Subcutaneous abdominal adipose tissue (tissue), 5 donors: ENCODE measurements at regions not wholly inside any gene's neighbourhood (a gene's known extent, or its start where the extent isn't known, plus 50 kb on each side); places are given as distances from the start of the nearest gene placed in this dataset.

Source experiments
- H3K27ac ChIP-seq: one replicate; pipeline ENCODE4 v1.7.0; 2013; ENCODE audit warnings: low read depth, mild to moderate bottlenecking, inconsistent platforms, low read length, moderate library complexity
- H3K27me3 ChIP-seq, 5 donors: one replicate each; pipeline ENCODE4 v1.7.0; 2013; ENCODE audit warnings: low read length in 5 of 5, inconsistent platforms in 1 of 5; ENCODE audit not compliant: control insufficient read depth in 5 of 5, insufficient read depth in 4 of 5
- H3K36me3 ChIP-seq, 5 donors: one replicate each; pipeline ENCODE4 v1.7.0; 2013; ENCODE audit warnings: low read length in 5 of 5; ENCODE audit not compliant: control insufficient read depth in 5 of 5, insufficient read depth in 5 of 5
- H3K4me1 ChIP-seq, 5 donors: one replicate each; pipeline ENCODE4 v1.7.0; 2013; ENCODE audit warnings: low read length in 5 of 5, mild to moderate bottlenecking in 3 of 5, moderate library complexity in 1 of 5; ENCODE audit not compliant: control insufficient read depth in 5 of 5, insufficient read depth in 5 of 5
- H3K4me3 ChIP-seq, 5 donors: one replicate each; pipeline ENCODE4 v1.7.0; 2013; ENCODE audit warnings: low read length in 5 of 5, low read depth in 1 of 5
- H3K9ac ChIP-seq, 5 donors: one replicate each; pipeline ENCODE4 v1.7.0; 2013; ENCODE audit warnings: low read length in 5 of 5, mild to moderate bottlenecking in 4 of 5, moderate library complexity in 3 of 5
- H3K9me3 ChIP-seq, 5 donors: one replicate each; pipeline ENCODE4 v1.7.0; 2013; ENCODE audit warnings: low read length in 5 of 5; ENCODE audit not compliant: control insufficient read depth in 5 of 5
- donor health status: healthy.
- donor health status: healthy.
- donor health status: healthy.
- donor health status: healthy.
- donor health status: healthy.

DNA sequence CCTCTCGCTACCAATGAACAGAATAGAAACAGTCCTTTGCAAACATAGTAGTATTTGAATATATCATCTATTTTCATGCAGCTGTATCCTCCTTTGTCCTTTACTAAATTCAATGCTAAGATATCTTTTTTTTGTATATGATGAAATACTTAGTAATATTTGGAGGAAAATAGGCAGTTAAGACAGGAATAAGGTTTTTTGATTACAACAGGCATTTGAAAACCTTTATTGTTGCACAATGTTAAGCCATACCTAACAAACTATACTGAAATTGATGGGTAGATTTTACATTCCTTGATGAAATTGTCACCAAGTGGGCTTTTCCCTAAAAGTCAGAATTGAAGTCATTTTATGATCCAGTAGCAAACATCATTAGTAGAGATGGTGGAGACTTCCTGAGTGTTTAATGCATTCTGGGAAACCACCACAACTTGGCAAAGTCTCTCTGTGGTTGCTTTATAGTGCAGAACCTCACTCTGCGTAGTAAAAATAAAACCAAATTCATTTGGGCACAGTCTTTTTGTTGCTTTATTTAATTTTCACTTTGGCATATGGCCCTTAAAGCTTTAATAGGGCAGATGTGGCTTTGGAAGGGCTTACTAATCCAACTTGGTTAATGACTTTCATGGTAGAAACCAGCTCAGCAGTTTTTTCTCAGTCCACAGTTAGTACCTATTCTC, 216.0 kb downstream of the DIPK2A start:
- no peak overlapping the region for H3K4me3 ChIP-seq
- peaks cover 0 to 4% (median 0%) of the 10 kb centered on the region in 5 donors for H3K36me3 ChIP-seq
- H3K9ac ChIP-seq, result no peak overlapping the region

DNA sequence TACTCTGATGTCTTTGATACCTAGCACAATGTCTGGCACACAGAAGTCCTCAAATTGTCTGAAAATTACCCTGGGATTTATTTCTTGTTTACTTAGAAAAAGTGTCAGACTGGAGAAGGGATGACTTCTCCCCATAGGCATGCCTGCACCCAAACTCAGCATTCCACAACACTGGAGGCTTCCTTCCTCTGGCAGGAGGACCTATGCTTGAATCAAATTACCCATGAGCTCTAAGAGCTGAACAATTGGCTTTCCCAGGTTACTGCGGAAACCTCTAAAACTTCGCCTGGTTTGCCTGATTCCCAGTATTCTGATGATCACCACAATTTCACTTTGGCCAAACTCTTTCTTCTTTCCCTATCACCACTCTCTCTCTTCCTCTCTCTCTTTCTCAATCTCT, 217.4 kb downstream of the DIPK2A start:
- no peaks in the 10 kb centered on the region for H3K4me1 ChIP-seq
- peaks cover 0 to 4% (median 0%) of the 10 kb centered on the region in 5 donors for H3K36me3 ChIP-seq

More for the DNA sequence above, 216.0 kb downstream of the DIPK2A start:
- H3K9me3 ChIP-seq, result peaks cover 6 to 20% (median 14%) of the 10 kb centered on the region in 5 donors
- no peak overlapping the region for H3K27ac ChIP-seq
- H3K4me1 ChIP-seq, result no peaks in the 10 kb centered on the region
- no peaks in the 10 kb centered on the region for H3K27me3 ChIP-seq

DNA sequence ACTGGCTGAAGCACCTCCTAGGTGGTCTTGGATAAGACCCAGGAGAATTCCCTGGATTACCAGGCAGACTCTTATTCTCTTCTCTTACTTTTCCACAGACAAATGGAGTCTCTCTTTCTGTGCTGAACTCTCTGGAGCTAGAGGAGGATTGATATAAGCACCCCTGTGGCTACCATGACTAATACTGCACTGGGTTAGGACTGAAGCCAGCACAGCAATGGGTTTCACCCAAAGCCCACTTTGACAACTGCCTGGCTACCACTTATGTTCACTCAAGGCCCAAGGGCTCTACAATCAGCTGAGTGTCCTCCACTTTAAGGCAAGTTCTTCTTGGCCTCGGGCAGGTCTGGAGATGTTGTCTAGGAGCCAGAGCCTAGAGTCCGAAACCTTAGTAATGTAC, 225.5 kb downstream of the DIPK2A start:
- no peak overlapping the region for H3K27ac ChIP-seq
- H3K9ac ChIP-seq, result no peak overlapping the region
- H3K4me1 ChIP-seq, result no peaks in the 10 kb centered on the region
- H3K4me3 ChIP-seq, result no peak overlapping the region
- peaks cover 3 to 26% (median 17%) of the 10 kb centered on the region in 5 donors for H3K9me3 ChIP-seq
- H3K27me3 ChIP-seq, result no peaks in the 10 kb centered on the region
- H3K36me3 ChIP-seq, result no peaks in the 10 kb centered on the region

More for the DNA sequence above, 217.4 kb downstream of the DIPK2A start:
- Histone ChIP-seq H3K9me3 (peaks cover 6 to 28% (median 15%) of the 10 kb centered on the region in 5 donors), H3K4me3 (no peak overlapping the region), H3K27ac (no peak overlapping the region), H3K27me3 (no peaks in the 10 kb centered on the region), H3K9ac (no peak overlapping the region)

DNA sequence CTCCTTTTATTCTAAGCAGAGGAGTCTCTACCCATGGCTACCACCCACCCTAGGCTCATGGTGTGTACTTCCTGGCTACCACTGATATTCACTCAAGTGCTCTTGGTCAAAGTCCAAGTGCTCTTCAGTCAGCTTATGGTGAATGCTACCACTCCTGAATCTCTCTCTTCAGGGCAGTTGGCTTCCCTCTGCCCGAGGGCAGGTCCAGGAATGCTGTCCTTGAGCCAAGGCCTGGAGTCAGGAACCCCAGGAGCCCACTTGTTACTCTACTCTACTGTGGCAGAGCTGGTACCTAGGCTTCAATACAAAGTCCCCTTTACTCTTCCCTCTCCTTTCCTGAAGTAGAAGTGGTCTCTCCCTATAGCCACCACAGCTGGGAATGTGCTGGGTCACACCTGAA, 226.0 kb downstream of the DIPK2A start:
- Histone ChIP-seq H3K9ac (no peak overlapping the region), H3K27me3 (no peaks in the 10 kb centered on the region), H3K27ac (no peak overlapping the region), H3K36me3 (no peaks in the 10 kb centered on the region), H3K9me3 (peaks cover 3 to 24% (median 17%) of the 10 kb centered on the region in 5 donors), H3K4me1 (no peaks in the 10 kb centered on the region), H3K4me3 (no peak overlapping the region)

DNA sequence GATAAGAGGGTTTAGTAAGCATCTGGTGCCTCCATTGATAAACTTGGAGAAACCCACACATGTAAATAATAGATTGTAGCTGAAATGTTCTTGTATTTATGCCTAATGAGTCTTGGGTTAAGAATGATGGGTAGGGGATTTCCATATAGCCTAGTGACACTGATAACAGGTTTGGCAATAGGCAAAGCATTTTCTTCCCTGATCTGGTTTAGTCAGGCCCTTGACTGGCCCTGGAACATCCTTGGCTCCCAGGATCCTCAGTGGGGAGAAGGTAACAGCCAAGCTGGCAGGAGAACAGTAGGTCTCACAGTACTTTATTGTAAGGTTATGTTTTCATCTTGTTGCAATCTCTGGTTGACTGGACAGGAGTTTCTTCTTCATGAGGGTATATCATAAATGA, 228.4 kb downstream of the DIPK2A start:
- H3K27ac ChIP-seq, result no peak overlapping the region
- H3K9ac ChIP-seq, result no peak overlapping the region
- H3K27me3 ChIP-seq, result no peaks in the 10 kb centered on the region
- H3K4me3 ChIP-seq, result no peak overlapping the region
- peaks cover 0 to 10% (median 6%) of the 10 kb centered on the region in 5 donors for H3K9me3 ChIP-seq
- no peaks in the 10 kb centered on the region for H3K36me3 ChIP-seq
- no peaks in the 10 kb centered on the region for H3K4me1 ChIP-seq

DNA sequence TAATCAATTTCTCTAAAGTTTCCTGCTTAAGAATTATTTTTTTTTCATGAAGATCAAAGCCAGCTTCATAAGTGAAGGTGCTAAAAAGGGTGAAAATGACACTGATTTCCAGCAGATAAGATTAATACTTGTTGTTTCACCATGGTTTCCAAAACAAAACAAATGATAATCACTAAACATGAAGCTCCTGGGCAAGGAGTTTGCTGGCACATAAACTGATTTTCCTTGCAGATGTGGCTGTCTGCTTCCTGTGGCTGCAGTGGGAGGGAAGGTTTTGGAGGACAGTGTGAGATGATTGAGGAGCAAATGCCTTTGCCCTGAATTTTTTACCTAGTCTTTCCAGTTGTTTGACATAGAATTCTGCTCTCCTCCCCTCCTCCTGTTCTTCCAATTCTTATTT, 228.8 kb downstream of the DIPK2A start:
- Histone ChIP-seq H3K27me3 (no peaks in the 10 kb centered on the region), H3K36me3 (no peaks in the 10 kb centered on the region), H3K9ac (no peak overlapping the region), H3K9me3 (peaks cover 0 to 5% (median 2%) of the 10 kb centered on the region in 5 donors), H3K4me1 (no peaks in the 10 kb centered on the region), H3K27ac (no peak overlapping the region), H3K4me3 (no peak overlapping the region)

DNA sequence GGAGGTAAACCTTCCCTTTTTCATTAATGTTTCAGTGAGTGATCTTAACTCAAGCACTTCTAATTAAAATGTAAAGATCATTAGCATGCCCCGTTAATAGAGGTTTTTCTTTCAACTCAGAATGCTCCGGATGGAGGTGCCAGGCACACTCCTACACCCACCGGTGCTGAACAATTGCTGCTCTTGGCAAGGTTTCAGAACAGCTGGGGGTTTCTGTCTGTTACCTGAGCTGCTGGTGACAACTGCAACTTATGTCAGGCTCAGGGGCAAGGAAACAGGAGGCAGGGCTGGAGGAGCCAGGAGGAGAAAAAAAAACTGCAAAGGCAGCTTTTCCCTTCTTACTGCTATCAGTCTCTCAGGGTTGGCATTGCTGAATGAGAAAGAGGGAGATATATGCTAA, 250.1 kb downstream of the DIPK2A start:
- H3K36me3 ChIP-seq, result no peaks in the 10 kb centered on the region
- no peak overlapping the region for H3K27ac ChIP-seq
- no peak overlapping the region for H3K9ac ChIP-seq
- no peaks in the 10 kb centered on the region for H3K27me3 ChIP-seq
- no peaks in the 10 kb centered on the region for H3K4me1 ChIP-seq
- no peaks in the 10 kb centered on the region for H3K9me3 ChIP-seq
- no peak overlapping the region for H3K4me3 ChIP-seq

DNA sequence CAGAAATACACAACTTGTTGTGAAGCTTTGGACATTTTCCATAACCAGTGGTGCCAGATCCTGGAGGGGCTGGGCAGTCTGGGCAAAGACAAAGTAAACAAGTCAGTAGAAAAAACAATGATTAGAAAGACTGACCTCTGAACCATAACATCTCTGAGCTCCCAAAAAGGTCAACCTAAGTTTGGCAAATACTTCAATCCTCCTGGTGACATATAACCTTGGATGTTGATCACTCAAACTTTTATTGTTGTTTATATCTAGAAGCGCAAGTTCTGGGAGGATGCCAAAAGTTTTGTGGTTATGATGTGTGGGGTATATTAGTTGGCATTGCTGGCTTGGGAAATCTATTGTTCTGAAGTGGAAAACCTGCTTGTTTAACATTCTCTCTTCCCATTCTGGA, 257.7 kb downstream of the DIPK2A start:
- H3K4me3 ChIP-seq, result no peak overlapping the region
- H3K27ac ChIP-seq, result no peak overlapping the region
- no peak overlapping the region for H3K9ac ChIP-seq
- no peaks in the 10 kb centered on the region for H3K36me3 ChIP-seq
- H3K9me3 ChIP-seq, result no peaks in the 10 kb centered on the region
- no peaks in the 10 kb centered on the region for H3K4me1 ChIP-seq
- H3K27me3 ChIP-seq, result no peaks in the 10 kb centered on the region

DNA sequence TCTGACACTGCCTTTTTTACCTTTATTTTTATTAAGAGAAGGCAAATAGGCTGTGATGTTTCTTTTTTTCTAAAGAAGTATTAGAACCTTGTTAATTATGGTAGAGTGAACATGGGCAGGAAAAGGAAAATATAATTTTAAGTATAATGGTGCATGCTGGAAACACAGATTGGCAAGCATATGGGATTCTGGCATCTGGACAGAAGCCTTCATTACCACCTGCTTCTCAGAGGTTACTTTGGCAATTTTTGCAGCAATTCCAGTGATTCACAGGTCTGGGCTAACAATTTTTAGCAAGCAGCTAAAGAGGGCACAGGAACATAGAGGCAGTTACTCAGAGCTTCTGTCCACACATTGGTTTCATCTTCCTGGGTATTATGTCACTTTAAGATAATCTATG, 258.3 kb downstream of the DIPK2A start:
- no peak overlapping the region for H3K27ac ChIP-seq
- H3K36me3 ChIP-seq, result no peaks in the 10 kb centered on the region
- no peak overlapping the region for H3K4me3 ChIP-seq
- H3K9me3 ChIP-seq, result no peaks in the 10 kb centered on the region
- no peaks in the 10 kb centered on the region for H3K4me1 ChIP-seq
- H3K9ac ChIP-seq, result no peak overlapping the region
- no peaks in the 10 kb centered on the region for H3K27me3 ChIP-seq

DNA sequence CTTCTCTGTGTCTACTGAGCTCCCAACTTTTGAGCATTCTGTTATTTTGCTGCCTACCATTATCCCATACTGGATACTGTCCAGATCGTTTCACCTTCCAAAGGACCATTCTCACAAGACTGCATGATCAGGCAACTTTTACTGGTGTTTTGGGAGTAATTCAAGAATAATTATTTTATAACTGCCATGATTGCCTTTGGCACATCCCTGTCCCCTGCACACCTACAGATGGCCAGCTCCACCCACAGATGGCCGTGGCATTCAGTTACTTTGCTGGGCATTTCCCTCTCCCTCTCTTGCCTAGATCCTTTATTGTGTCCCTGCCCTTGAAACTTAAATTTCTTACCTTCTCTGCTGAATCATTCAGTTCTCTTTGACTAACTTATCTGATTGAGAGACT, 263.9 kb downstream of the DIPK2A start:
- H3K4me3 ChIP-seq, result no peak overlapping the region
- no peaks in the 10 kb centered on the region for H3K4me1 ChIP-seq
- H3K9me3 ChIP-seq, result no peaks in the 10 kb centered on the region
- H3K9ac ChIP-seq, result no peak overlapping the region
- no peaks in the 10 kb centered on the region for H3K36me3 ChIP-seq
- no peak overlapping the region for H3K27ac ChIP-seq
- no peaks in the 10 kb centered on the region for H3K27me3 ChIP-seq
